Right renal pelvis (tissue), 4 donors: ENCODE measurements at regions not wholly inside any gene's neighbourhood (a gene's known extent, or its start where the extent isn't known, plus 50 kb on each side); places are given as distances from the start of the nearest gene placed in this dataset.
"Not testable (repeated sequence)": the region's sequence is repeated elsewhere in the genome, so short reads cannot be mapped to it uniquely, and the experiment has no call there.

Experiments
- DNase-seq, 4 donors: peaks; one replicate each; pipeline ENCODE4 v3.0.0-alpha.2; 2013; ENCODE audit warnings: low read depth in 4 of 4, low spot score in 3 of 4, missing footprints in 1 of 4

GRCh38 chr2:106267997-106268396 lies 73.9 kb upstream of the UXS1 start:
- DNase-seq, result no peak

GRCh38 chr2:106261871-106262321 lies 67.8 kb upstream of the UXS1 start:
- DNase-seq, result no peak

GRCh38 chr2:106258859-106259258 lies 64.8 kb upstream of the UXS1 start:
- not testable (repeated sequence) for DNase-seq

- no peak for DNase-seq
Observed at GRCh38 chr2:106257830-106258229, 63.7 kb upstream of the UXS1 start.

GRCh38 chr2:106257135-106257534 lies 63.0 kb upstream of the UXS1 start:
- no peak for DNase-seq

- DNase-seq, result not testable (repeated sequence)
Observed at GRCh38 chr2:106249157-106249828, 55.2 kb upstream of the UXS1 start.

GRCh38 chr2:106248548-106249151 lies 54.5 kb upstream of the UXS1 start:
- not testable (repeated sequence) for DNase-seq
